AG08395 (cell line): ENCODE measurements at regions not wholly inside any gene's neighbourhood (a gene's known extent, or its start where the extent isn't known, plus 50 kb on each side); places are given as distances from the start of the nearest gene placed in this dataset.
"Not testable (repeated sequence)": the region's sequence is repeated elsewhere in the genome, so short reads cannot be mapped to it uniquely, and the experiment has no call there.

Source experiments
- DNase-seq: peaks from one replicate; pipeline ENCODE4 v3.0.0; 2012; ENCODE audit warnings: mixed read lengths, low spot score

DNA sequence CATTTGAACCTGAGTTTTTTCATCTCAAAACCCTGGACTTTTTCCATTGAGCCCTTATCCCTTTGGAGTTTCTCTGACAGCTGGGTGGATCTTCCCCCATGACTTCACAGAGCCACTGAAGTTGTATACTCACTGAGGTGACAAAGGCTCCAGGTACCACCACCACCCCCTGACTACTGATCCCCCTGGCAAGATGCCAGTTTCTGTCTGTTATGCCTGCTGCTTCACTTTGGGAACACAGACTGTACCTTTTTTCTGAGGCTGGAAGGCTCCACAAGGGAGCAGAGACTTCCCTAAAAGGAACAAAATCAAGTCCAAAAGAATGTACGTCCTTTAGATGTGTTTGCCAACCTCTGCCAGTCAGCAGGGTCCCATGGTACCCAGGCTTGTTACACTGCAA is 160.3 kb upstream of the JADE1 start:
- DNase-seq, result no peak

DNA sequence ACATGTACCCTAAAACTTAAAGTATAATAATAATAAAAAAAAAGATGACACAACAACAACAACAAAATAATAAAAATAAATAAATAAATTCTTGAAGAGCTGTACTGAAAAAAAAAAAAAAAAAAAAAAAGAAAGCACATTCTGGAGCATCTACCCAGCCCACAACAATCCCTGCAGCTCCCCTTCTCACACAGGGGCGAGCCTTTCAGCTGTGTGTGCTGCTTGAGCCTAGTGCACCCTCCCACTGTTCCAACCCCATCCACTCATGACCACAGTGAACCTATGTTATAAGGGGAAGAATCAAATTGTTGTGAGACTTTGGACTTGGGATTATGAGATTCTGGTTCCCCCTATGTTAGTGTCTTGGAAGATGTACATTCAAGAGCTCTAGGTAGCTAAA is 161.5 kb upstream of the JADE1 start:
- DNase-seq, result no peak

- DNase-seq, result not testable (repeated sequence)
These were observed 162.6 kb upstream of the JADE1 start for GRCh38 chr4:128646893-128647292.

DNA sequence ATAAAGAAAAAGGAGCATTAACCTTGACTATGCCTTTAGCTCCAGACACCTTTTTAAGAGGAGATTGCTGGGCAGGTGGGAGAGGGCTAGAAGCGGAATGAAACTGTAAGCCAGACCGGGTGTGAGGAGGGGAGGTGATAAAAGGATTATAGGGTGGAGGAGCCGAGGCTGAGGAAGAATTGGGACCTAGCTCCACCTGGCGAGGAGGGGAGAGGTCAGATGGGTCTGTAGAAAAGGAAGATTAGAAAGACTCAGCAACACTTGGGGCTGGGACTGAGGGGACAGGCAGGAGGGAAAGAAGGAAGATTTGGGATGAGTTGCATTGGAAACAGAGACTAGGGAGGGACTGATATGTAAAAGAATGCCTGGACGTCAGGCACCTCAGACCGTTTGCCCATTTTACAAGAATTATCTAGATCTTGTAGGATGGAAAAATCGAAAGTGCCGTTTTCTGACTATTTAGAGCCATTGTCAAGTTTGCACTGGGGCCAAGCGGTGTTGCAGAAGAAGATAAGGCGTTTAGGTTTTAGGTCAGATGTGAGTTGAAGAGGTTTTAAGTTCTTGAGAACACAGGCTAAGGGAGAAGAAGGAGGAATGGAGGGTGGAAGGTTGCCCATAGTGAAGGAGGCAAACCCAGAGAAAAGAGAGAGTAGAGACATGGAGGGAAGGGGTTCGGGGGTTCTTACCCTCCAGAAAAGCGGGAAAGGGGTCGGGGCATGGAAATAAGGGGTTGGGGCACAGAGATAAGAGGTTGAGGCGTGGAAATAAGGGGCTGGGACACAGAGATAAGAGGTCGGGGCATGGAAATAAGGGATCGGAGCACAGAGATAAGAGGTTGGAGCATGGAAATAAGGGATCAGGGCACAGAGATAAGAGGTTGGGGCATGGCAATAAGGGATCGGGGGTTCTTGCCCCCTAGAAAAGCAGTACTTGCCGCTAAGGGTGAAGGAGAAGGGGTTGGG is 164.5 kb upstream of the JADE1 start:
- DNase-seq, result not testable (repeated sequence)

DNA sequence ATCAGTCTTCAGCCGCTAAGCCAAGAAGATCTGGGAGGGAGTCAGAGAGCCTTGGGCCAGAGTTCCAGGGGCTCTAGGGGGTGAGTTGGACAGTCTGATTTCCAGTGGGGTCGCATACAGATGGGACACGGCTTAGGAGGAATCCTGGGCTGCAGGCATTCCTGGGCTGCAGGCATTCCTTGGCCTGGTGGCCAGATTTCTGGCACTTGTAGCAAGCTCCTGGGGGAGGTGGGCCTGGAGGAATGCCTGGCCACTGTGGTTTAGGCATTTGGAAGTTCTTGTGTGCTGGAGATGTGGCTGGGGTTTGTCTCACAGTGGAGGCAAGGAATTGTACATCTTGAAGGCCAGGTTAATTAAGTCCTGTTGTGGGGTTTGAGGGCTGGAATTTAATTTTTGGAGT is 165.4 kb upstream of the JADE1 start:
- DNase-seq, result not testable (repeated sequence)

GRCh38 chr4:128641566-128641965 is 167.9 kb upstream of the JADE1 start:
- not testable (repeated sequence) for DNase-seq

GRCh38 chr4:128639541-128640270 is 169.8 kb upstream of the JADE1 start:
- DNase-seq, result peak; percentile 11

- DNase-seq, result no peak
These were observed 172.6 kb upstream of the JADE1 start for GRCh38 chr4:128636906-128637305.

DNA sequence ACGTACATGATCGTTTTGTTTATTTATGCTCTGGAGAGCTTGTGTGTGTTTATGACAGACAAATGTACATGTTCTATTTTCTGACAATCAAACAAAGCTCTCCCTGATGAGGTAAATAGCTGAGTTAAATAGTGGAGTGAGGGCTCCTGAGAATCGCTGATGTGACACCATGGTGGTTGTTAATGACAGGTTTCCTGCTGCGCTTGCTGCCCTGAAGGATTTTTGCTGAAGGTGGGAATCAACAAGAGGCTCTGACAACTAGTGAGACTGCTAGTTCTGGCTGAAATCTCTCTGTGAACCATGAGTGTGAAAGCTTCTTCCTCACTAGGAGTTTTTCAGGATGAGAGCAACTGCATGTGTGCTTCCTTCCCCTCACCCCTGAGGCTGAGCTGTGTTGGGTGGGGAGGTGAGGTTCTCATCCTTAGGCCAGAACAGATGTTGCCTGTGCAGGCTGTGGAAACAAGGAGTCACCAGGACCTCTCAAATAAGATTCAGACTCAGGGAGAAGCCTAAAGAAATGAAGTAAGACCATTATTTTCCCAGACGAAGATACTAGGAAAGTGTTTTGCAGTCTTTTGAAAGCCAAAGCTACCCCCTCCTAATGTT is 173.4 kb upstream of the JADE1 start:
- DNase-seq, result no peak

DNA sequence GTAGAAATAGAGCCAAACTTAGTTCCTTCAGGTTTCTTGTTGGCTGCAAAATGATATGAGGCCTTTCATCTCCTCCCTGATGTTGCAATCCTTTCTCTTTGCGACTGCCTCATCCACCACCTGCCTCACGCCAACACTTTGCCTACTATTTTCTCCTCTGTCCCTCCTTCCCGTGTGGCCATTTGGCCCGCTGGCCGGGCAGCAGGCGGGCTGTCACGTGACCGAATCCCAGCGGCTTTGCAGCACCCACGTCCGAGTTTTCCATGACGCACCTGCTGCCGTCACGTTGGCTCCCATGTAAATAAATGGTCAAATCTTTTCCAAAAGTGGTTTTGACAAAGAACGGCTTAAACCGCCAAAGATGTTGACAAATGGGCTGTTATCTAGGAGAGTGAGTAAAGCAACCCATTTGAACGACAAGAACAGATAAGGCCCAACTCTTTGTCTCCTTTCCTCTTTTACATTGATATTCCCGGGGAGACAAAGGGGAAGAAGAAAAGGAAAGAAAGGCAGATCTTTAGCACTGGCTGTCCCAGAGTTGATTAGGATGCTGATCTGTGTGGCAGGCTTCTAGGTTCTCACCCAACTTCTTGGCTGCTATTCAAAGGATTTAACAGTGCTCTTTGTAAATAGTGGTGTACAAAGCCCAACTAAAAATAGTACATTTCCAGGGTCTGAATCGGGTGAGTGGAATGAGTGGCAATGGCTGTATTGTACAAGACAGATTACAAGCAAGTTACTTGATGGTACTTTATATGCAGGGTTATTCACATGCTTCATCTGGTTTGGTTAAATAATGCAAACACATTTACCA is 174.2 kb upstream of the JADE1 start:
- DNase-seq, result no peak

- DNase-seq, result no peak
These were observed 176.4 kb upstream of the JADE1 start for GRCh38 chr4:128633067-128633466.

- no peak for DNase-seq
These were observed 178.6 kb upstream of the JADE1 start for GRCh38 chr4:128630871-128631270.

GRCh38 chr4:128623508-128624215 is 185.8 kb upstream of the JADE1 start:
- no peak for DNase-seq

- DNase-seq, result not testable (repeated sequence)
These were observed 189.1 kb upstream of the JADE1 start for GRCh38 chr4:128620279-128620965.

GRCh38 chr4:128615197-128615596 is 194.3 kb upstream of the JADE1 start:
- no peak for DNase-seq

DNA sequence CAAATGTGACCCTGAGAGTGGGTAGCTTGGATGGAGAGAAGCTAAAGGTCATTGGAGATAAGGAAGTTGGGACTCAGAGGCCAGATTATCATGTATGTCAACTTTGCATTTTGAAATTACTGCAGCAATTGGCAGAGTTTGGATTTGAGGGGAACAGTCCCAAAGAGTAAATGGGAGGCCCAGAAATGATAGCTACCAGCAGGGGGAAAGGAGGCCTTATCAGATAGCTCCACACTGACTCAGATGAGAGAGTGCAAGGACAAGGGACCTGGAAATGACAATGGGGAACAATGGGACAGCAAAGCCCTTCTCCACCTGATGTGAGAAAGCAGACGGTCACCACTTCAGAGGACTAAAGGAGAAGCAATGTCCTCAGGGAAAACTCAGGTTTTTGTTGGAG is 201.5 kb upstream of the JADE1 start:
- no peak for DNase-seq

GRCh38 chr4:128606173-128606572 is 203.3 kb upstream of the JADE1 start:
- peak; percentile 25 for DNase-seq

DNA sequence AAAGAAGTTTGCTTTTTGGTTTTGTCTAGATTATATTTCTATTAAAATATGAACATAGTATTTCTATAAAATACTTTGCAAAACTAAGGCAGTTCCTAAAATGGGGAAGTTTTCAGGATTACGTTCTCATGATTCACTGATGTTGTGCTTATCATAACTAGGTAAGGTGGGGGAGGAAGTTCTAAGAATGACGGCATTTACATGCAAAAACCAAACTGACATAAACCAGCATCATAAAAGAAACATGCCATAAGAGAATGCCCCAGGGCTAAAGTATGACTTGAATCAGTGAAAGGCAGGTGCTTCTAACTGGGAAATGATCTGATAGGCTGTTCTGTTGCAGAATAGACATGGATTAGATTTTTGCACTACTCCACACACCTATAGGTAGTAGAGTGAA is 204.7 kb upstream of the JADE1 start:
- DNase-seq, result no peak

DNA sequence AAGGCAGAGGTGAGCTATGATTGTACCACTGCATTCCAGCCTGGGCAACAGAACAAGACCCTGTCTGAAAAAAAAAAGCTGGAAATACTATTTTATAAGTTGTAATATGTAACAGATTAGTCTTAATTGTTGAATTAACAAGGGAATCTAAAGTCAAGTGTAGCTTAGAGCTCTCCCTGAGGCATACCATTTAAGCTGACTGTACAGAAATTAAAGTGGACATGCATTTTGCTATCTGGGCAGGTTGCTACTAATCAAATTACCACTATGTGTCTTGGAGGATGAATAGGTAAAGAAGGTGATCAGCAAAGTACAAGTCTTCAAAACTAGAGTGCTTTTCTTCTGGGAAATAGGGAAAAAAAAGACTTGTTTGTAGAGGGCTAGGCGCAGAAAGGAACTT is 205.3 kb upstream of the JADE1 start:
- DNase-seq, result no peak

GRCh38 chr4:128603081-128603480 is 206.4 kb upstream of the JADE1 start:
- no peak for DNase-seq
